ENCODE measurements at regions not wholly inside any gene's neighbourhood (a gene's known extent, or its start where the extent isn't known, plus 50 kb on each side); places are given as distances from the start of the nearest gene placed in this dataset.

- DNase-seq: no peak
- intact Hi-C loops (cut with DNase I; ENCODE audit: low total_unique reads): no loop called here
- 33 to 65% (median 56%) methylated on average over 3 of the region's 3 CpGs for WGBS, 5 donors
These were observed 350.1 kb upstream of the POM121L12 start for GRCh38 chr7:52685333-52685732.

GRCh38 chr7:52684388-52684787, 351.0 kb upstream of the POM121L12 start:
- Histone ChIP-seq H3K9me3 (peaks cover 0 to 4% (median 0%) of the 10 kb centered on the region in 4 donors), H3K27me3 (no peaks in the 10 kb centered on the region), H3K4me3 (no peak overlapping the region), H3K4me1 (no peaks in the 10 kb centered on the region), H3K27ac (no peak overlapping the region), H3K36me3 (no peaks in the 10 kb centered on the region)
- TF ChIP-seq EP300 (IDR thresholded peaks at IDR 0.05) (no peak), CTCF (IDR thresholded peaks at IDR 0.05) (no peak), POLR2AphosphoS5 (IDR thresholded peaks at IDR 0.05) (no peak), POLR2A (IDR thresholded peaks at IDR 0.05) (no peak)
- no peak for DNase-seq
- WGBS, 5 donors: 54 to 85% (median 80%) methylated on average over 2 of the region's 2 CpGs
- intact Hi-C loops (cut with DNase I; ENCODE audit: low total_unique reads): no loop called here

More at GRCh38 chr7:52685333-52685732, 350.1 kb upstream of the POM121L12 start:
- H3K9me3 ChIP-seq: peaks cover 0 to 4% (median 0%) of the 10 kb centered on the region in 4 donors
- TF ChIP-seq CTCF (IDR thresholded peaks at IDR 0.05) (no peak), EP300 (IDR thresholded peaks at IDR 0.05) (no peak), POLR2A (IDR thresholded peaks at IDR 0.05) (no peak), POLR2AphosphoS5 (IDR thresholded peaks at IDR 0.05) (no peak)
- no peaks in the 10 kb centered on the region for H3K27me3 ChIP-seq
- H3K4me1 ChIP-seq: no peaks in the 10 kb centered on the region
- H3K27ac ChIP-seq: no peak overlapping the region
- no peak overlapping the region for H3K4me3 ChIP-seq
- no peaks in the 10 kb centered on the region for H3K36me3 ChIP-seq

- intact Hi-C loops (cut with DNase I; ENCODE audit: low total_unique reads): no loop called here
- 51 to 79% (median 67%) methylated on average over 3 of the region's 3 CpGs for WGBS, 5 donors
- no peaks in the 10 kb centered on the region for H3K27me3 ChIP-seq
- peaks cover 0 to 8% (median 0%) of the 10 kb centered on the region in 4 donors for H3K9me3 ChIP-seq
- no peak overlapping the region for H3K4me3 ChIP-seq
- no peak for DNase-seq
- TF ChIP-seq POLR2AphosphoS5 (IDR thresholded peaks at IDR 0.05) (no peak), EP300 (IDR thresholded peaks at IDR 0.05) (no peak), POLR2A (IDR thresholded peaks at IDR 0.05) (no peak), CTCF (IDR thresholded peaks at IDR 0.05) (no peak)
- no peak overlapping the region for H3K27ac ChIP-seq
- H3K36me3 ChIP-seq: no peaks in the 10 kb centered on the region
- no peaks in the 10 kb centered on the region for H3K4me1 ChIP-seq
These were observed 352.4 kb upstream of the POM121L12 start for GRCh38 chr7:52682993-52683392.

GRCh38 chr7:52670608-52671225, 364.7 kb upstream of the POM121L12 start:
- Histone ChIP-seq H3K27me3 (no peaks in the 10 kb centered on the region), H3K36me3 (no peaks in the 10 kb centered on the region), H3K4me3 (no peak overlapping the region), H3K9me3 (peaks cover 0 to 23% (median 9%) of the 10 kb centered on the region in 4 donors), H3K27ac (no peak overlapping the region), H3K4me1 (no peaks in the 10 kb centered on the region)
- TF ChIP-seq POLR2AphosphoS5 (IDR thresholded peaks at IDR 0.05): no peak
- no peak for DNase-seq
- intact Hi-C loops (cut with DNase I; ENCODE audit: low total_unique reads): no loop called here
- 29 to 31% (median 29%) methylated on average over 4 of the region's 4 CpGs for WGBS, 5 donors

GRCh38 chr7:52669031-52669430, 366.4 kb upstream of the POM121L12 start:
- DNase-seq: no peak
- intact Hi-C loops (cut with DNase I; ENCODE audit: low total_unique reads): no loop called here
- Histone ChIP-seq H3K4me1 (no peaks in the 10 kb centered on the region), H3K27me3 (no peaks in the 10 kb centered on the region), H3K27ac (no peak overlapping the region), H3K4me3 (no peak overlapping the region), H3K36me3 (no peaks in the 10 kb centered on the region), H3K9me3 (peaks cover 0 to 16% (median 9%) of the 10 kb centered on the region in 4 donors)
- 89 to 97% (median 96%) methylated on average over 15 to 21 of the region's 21 CpGs for WGBS, 5 donors
- TF ChIP-seq CTCF (IDR thresholded peaks at IDR 0.05): no peak
- TF ChIP-seq POLR2A (IDR thresholded peaks at IDR 0.05): no peak
- TF ChIP-seq EP300 (IDR thresholded peaks at IDR 0.05): no peak
- no peak for TF ChIP-seq POLR2AphosphoS5 (IDR thresholded peaks at IDR 0.05)
